ENCODE measurements at regions not wholly inside any gene's neighbourhood (a gene's known extent, or its start where the extent isn't known, plus 50 kb on each side); places are given as distances from the start of the nearest gene placed in this dataset.

GRCh38 chr2:53559302-53559966 is 208.2 kb upstream of the CHAC2 start:
- Histone ChIP-seq H3K36me3 (no peaks in the 10 kb centered on the region), H3K9me3 (no peaks in the 10 kb centered on the region), H3K4me1 (no peaks in the 10 kb centered on the region), H3K27me3 (ENCODE audit: low read depth) (no peaks in the 10 kb centered on the region), H3K4me3 (no peak overlapping the region), H3K27ac (no peak overlapping the region)
- no peak for TF ChIP-seq CTCF (IDR thresholded peaks at IDR 0.05)
- ATAC-seq (no peak), DNase-seq (no peak)
- intact Hi-C loops (cut with DNase I), result no loop called here

GRCh38 chr2:53558867-53559266 is 208.7 kb upstream of the CHAC2 start:
- Histone ChIP-seq H3K9me3 (no peaks in the 10 kb centered on the region), H3K4me3 (no peak overlapping the region), H3K4me1 (no peaks in the 10 kb centered on the region), H3K27ac (no peak overlapping the region), H3K36me3 (no peaks in the 10 kb centered on the region), H3K27me3 (ENCODE audit: low read depth) (no peaks in the 10 kb centered on the region)
- ATAC-seq (no peak), DNase-seq (no peak)
- intact Hi-C loops (cut with DNase I), result no loop called here
- TF ChIP-seq CTCF (IDR thresholded peaks at IDR 0.05), result no peak

- ATAC-seq (no peak), DNase-seq (no peak)
- Histone ChIP-seq H3K27ac (no peak overlapping the region), H3K36me3 (no peaks in the 10 kb centered on the region), H3K4me3 (no peak overlapping the region), H3K9me3 (peaks cover 7% of the 10 kb centered on the region), H3K27me3 (ENCODE audit: low read depth) (no peaks in the 10 kb centered on the region), H3K4me1 (no peaks in the 10 kb centered on the region)
- TF ChIP-seq CTCF (IDR thresholded peaks at IDR 0.05), result no peak
- intact Hi-C loops (cut with DNase I), result no loop called here
Observed at GRCh38 chr2:53549497-53549896, 218.1 kb upstream of the CHAC2 start.

GRCh38 chr2:53545604-53546003 is 222.0 kb upstream of the CHAC2 start:
- no peaks in the 10 kb centered on the region for H3K36me3 ChIP-seq
- no peak overlapping the region for H3K4me3 ChIP-seq
- no peaks in the 10 kb centered on the region for H3K4me1 ChIP-seq
- H3K27ac ChIP-seq, result no peak overlapping the region
- no peak for TF ChIP-seq CTCF (IDR thresholded peaks at IDR 0.05)
- peaks cover 7% of the 10 kb centered on the region for H3K9me3 ChIP-seq
- intact Hi-C loops (cut with DNase I), result no loop called here
- DNase-seq (no peak), ATAC-seq (no peak)
- no peaks in the 10 kb centered on the region for H3K27me3 ChIP-seq (ENCODE audit: low read depth)

- no peak for DNase-seq
- no peak for TF ChIP-seq CTCF (IDR thresholded peaks at IDR 0.05)
- H3K27me3 ChIP-seq (ENCODE audit: low read depth), result no peaks in the 10 kb centered on the region
- H3K9me3 ChIP-seq, result peaks cover 9% of the 10 kb centered on the region
- ATAC-seq, result no peak
- no peak overlapping the region for H3K27ac ChIP-seq
- H3K4me1 ChIP-seq, result no peaks in the 10 kb centered on the region
- H3K4me3 ChIP-seq, result no peak overlapping the region
- intact Hi-C loops (cut with DNase I), result no loop called here
- no peaks in the 10 kb centered on the region for H3K36me3 ChIP-seq
Observed at GRCh38 chr2:53544871-53545558, 222.6 kb upstream of the CHAC2 start.
